ENCODE measurements at regions not wholly inside any gene's neighbourhood (a gene's known extent, or its start where the extent isn't known, plus 50 kb on each side); places are given as distances from the start of the nearest gene placed in this dataset.

- no peak overlapping the region for H3K4me3 ChIP-seq (replicated peaks; ENCODE audit: low read depth, low read length)
- peak; percentile 80 for DNase-seq (ENCODE audit: low read depth)
- peak; percentile 52 for TF ChIP-seq CTCF (IDR thresholded peaks at IDR 0.05; ENCODE audit: low read length, missing control alignments)
Measured at GRCh38 chr9:4375424-4376200, 75.7 kb upstream of the GLIS3 start.

- H3K4me3 ChIP-seq (replicated peaks; ENCODE audit: low read depth, low read length) = no peak overlapping the region
- TF ChIP-seq CTCF (IDR thresholded peaks at IDR 0.05; ENCODE audit: low read length, missing control alignments) = no peak
- DNase-seq (ENCODE audit: low read depth) = peak; percentile 83
Measured at GRCh38 chr9:4371108-4371507, 71.2 kb upstream of the GLIS3 start.

- TF ChIP-seq CTCF (IDR thresholded peaks at IDR 0.05; ENCODE audit: low read length, missing control alignments) = no peak
- no peak for DNase-seq (ENCODE audit: low read depth)
- no peak overlapping the region for H3K4me3 ChIP-seq (replicated peaks; ENCODE audit: low read depth, low read length)
Measured at GRCh38 chr9:4370501-4370900, 70.6 kb upstream of the GLIS3 start.

- peak; percentile 79 for DNase-seq (ENCODE audit: low read depth)
- no peak overlapping the region for H3K4me3 ChIP-seq (replicated peaks; ENCODE audit: low read depth, low read length)
- TF ChIP-seq CTCF (IDR thresholded peaks at IDR 0.05; ENCODE audit: low read length, missing control alignments) = peak; percentile 98
Measured at GRCh38 chr9:4366591-4367330, 66.9 kb upstream of the GLIS3 start.

- TF ChIP-seq CTCF (IDR thresholded peaks at IDR 0.05; ENCODE audit: low read length, missing control alignments) = no peak
- H3K4me3 ChIP-seq (replicated peaks; ENCODE audit: low read depth, low read length) = no peak overlapping the region
- no peak for DNase-seq (ENCODE audit: low read depth)
Measured at GRCh38 chr9:4365055-4365454, 65.2 kb upstream of the GLIS3 start.

GRCh38 chr9:4362281-4362680, 62.4 kb upstream of the GLIS3 start:
- no peak overlapping the region for H3K4me3 ChIP-seq (replicated peaks; ENCODE audit: low read depth, low read length)
- no peak for TF ChIP-seq CTCF (IDR thresholded peaks at IDR 0.05; ENCODE audit: low read length, missing control alignments)
- DNase-seq (ENCODE audit: low read depth) = no peak

Data from fibroblast of pulmonary artery (primary cell).